Spinal cord (tissue), 9 donors: ENCODE measurements at regions not wholly inside any gene's neighbourhood (a gene's known extent, or its start where the extent isn't known, plus 50 kb on each side); places are given as distances from the start of the nearest gene placed in this dataset.
A peak's percentile ranks its signal among the peaks of the same experiment; 100 is the strongest.
"Not testable (repeated sequence)": the region's sequence is repeated elsewhere in the genome, so short reads cannot be mapped to it uniquely, and the experiment has no call there.

ENCODE experiments used
- DNase-seq, 6 donors: peaks; one replicate each; pipeline versions ENCODE4 v3.0.0 to v3.0.0-alpha.2; 2013 to 2015; ENCODE audit warnings: low spot score in 6 of 6, low read depth in 4 of 6
- H3K27ac ChIP-seq: one replicate; pipeline ENCODE4 v1.5.1; 2013; ENCODE audit warnings: low read depth, low read length, control low read depth
- H3K27me3 ChIP-seq: one replicate; pipeline ENCODE4 v1.6.1; 2013; ENCODE audit warnings: low read length; ENCODE audit not compliant: control insufficient read depth, insufficient read depth
- H3K36me3 ChIP-seq: one replicate; pipeline ENCODE4 v1.6.1; 2013; ENCODE audit warnings: low read length; ENCODE audit not compliant: control insufficient read depth, insufficient read depth
- H3K4me1 ChIP-seq: one replicate; pipeline ENCODE4 v1.6.1; 2013; ENCODE audit warnings: low read length; ENCODE audit not compliant: control insufficient read depth, insufficient read depth
- H3K4me3 ChIP-seq: one replicate; pipeline ENCODE4 v1.5.1; 2013; ENCODE audit warnings: low read depth, low read length, control low read depth
- H3K9me3 ChIP-seq: one replicate; pipeline ENCODE4 v1.6.1; 2013; ENCODE audit warnings: low read length; ENCODE audit not compliant: control insufficient read depth, insufficient read depth
- WGBS: methylation state at CpG from one replicate; pipeline ENCODE4 v1.1.5; 2013; ENCODE audit warnings: missing lambda C conversion rate; ENCODE audit not compliant: insufficient coverage; 5-methylcytosine and 5-hydroxymethylcytosine counted together
- donor health status: healthy.

- Histone ChIP-seq H3K4me1 (no peaks in the 10 kb centered on the region), H3K27me3 (no peaks in the 10 kb centered on the region), H3K9me3 (no peaks in the 10 kb centered on the region), H3K4me3 (no peak overlapping the region), H3K27ac (no peak overlapping the region), H3K36me3 (no peaks in the 10 kb centered on the region)
- no peak for DNase-seq
Observed at GRCh38 chr5:36801523-36801922, 75.0 kb upstream of the NIPBL start.

- Histone ChIP-seq H3K9me3 (no peaks in the 10 kb centered on the region), H3K27ac (no peak overlapping the region), H3K36me3 (no peaks in the 10 kb centered on the region), H3K27me3 (no peaks in the 10 kb centered on the region), H3K4me1 (no peaks in the 10 kb centered on the region), H3K4me3 (no peak overlapping the region)
- 92% methylated on average over 2 of the region's 5 CpGs for WGBS
- DNase-seq: peak in 1 of 6 donors; percentile 16
Observed at GRCh38 chr5:36802187-36802586, 74.4 kb upstream of the NIPBL start.

GRCh38 chr5:36813249-36813648, 63.3 kb upstream of the NIPBL start:
- not testable (repeated sequence) for H3K36me3 ChIP-seq, H3K27ac ChIP-seq, H3K9me3 ChIP-seq, H3K4me3 ChIP-seq, H3K4me1 ChIP-seq, DNase-seq, H3K27me3 ChIP-seq
- WGBS: no CpG with 5 or more reads among the region's 4 CpGs

- peaks cover 1% of the 10 kb centered on the region for H3K9me3 ChIP-seq
- DNase-seq: no peak
- no peaks in the 10 kb centered on the region for H3K36me3 ChIP-seq
- H3K4me3 ChIP-seq: no peak overlapping the region
- no peaks in the 10 kb centered on the region for H3K4me1 ChIP-seq
- H3K27ac ChIP-seq: no peak overlapping the region
- no peaks in the 10 kb centered on the region for H3K27me3 ChIP-seq
- WGBS: 86% methylated on average over 1 of the region's 2 CpGs
Observed at GRCh38 chr5:36815871-36816270, 60.7 kb upstream of the NIPBL start.

- H3K9me3 ChIP-seq: peaks cover 1% of the 10 kb centered on the region
- WGBS: 96% methylated on average over 3 of the region's 6 CpGs
- H3K27me3 ChIP-seq: no peaks in the 10 kb centered on the region
- no peaks in the 10 kb centered on the region for H3K36me3 ChIP-seq
- no peak overlapping the region for H3K27ac ChIP-seq
- H3K4me1 ChIP-seq: no peaks in the 10 kb centered on the region
- DNase-seq: peak in 1 of 6 donors; percentile 6
- no peak overlapping the region for H3K4me3 ChIP-seq
Observed at GRCh38 chr5:36820900-36821299, 55.7 kb upstream of the NIPBL start.

- no peaks in the 10 kb centered on the region for H3K4me1 ChIP-seq
- no peak overlapping the region for H3K4me3 ChIP-seq
- H3K27ac ChIP-seq: no peak overlapping the region
- DNase-seq: no peak
- H3K36me3 ChIP-seq: no peaks in the 10 kb centered on the region
- WGBS: no CpG with 5 or more reads among the region's 2 CpGs
- H3K9me3 ChIP-seq: no peaks in the 10 kb centered on the region
- no peaks in the 10 kb centered on the region for H3K27me3 ChIP-seq
Observed at GRCh38 chr5:36826694-36827093, 49.9 kb upstream of the NIPBL start.
